ENCODE measurements at regions not wholly inside any gene's neighbourhood (a gene's known extent, or its start where the extent isn't known, plus 50 kb on each side); places are given as distances from the start of the nearest gene placed in this dataset.

GRCh38 chr5:74428876-74429275 lies 211.7 kb downstream of the ENC1 start:
- no TSS peak for BruUV-seq (replicated peaks)
- CTCF ChIA-PET: no interaction called here

GRCh38 chr5:74428275-74428674 lies 212.3 kb downstream of the ENC1 start:
- no peaks in the 10 kb centered on the region for H3K36me3 Mint-ChIP-seq (ENCODE audit: insufficient read depth, unreplicated experiment)
- no peak overlapping the region for H3K4me3 ChIP-seq (ENCODE audit: low read depth, low read length)
- no TSS peak for BruUV-seq (replicated peaks)
- CTCF ChIA-PET: no interaction called here
- H3K27me3 Mint-ChIP-seq (ENCODE audit: insufficient read depth, unreplicated experiment): no peaks in the 10 kb centered on the region
- H3K36me3 ChIP-seq (ENCODE audit: control insufficient read depth, insufficient read depth, low read length): no peaks in the 10 kb centered on the region
- peaks cover 15% of the 10 kb centered on the region for H3K4me1 Mint-ChIP-seq (ENCODE audit: low read depth, unreplicated experiment)
- no peaks in the 10 kb centered on the region for H3K27me3 ChIP-seq (replicated peaks; ENCODE audit: control insufficient read depth, insufficient read depth, low read length)
- intact Hi-C loops (cut with micrococcal nuclease; ENCODE audit: unreplicated experiment): no loop called here
- no peak for TF ChIP-seq CTCF (IDR thresholded peaks at IDR 0.05; ENCODE audit: insufficient read depth in 1 of 2, low read depth in 1 of 2, low read length in 1 of 2, severe bottlenecking in 1 of 2, unreplicated experiment in 1 of 2)
- no peak overlapping the region for H3K27ac Mint-ChIP-seq (ENCODE audit: unreplicated experiment)
- no peak overlapping the region for H3K4me3 Mint-ChIP-seq (ENCODE audit: unreplicated experiment)
- peaks cover 40% of the 10 kb centered on the region for H3K9me3 Mint-ChIP-seq (ENCODE audit: unreplicated experiment)
- no peaks in the 10 kb centered on the region for H3K4me1 ChIP-seq
- DNase-seq: no peak
- peaks cover 6% of the 10 kb centered on the region; the same call in 1 of the 2 replicates for H3K9me3 ChIP-seq
- POLR2A ChIA-PET: no interaction called here

More at GRCh38 chr5:74428876-74429275, 211.7 kb downstream of the ENC1 start:
- no peak for TF ChIP-seq CTCF (IDR thresholded peaks at IDR 0.05; ENCODE audit: insufficient read depth in 1 of 2, low read depth in 1 of 2, low read length in 1 of 2, severe bottlenecking in 1 of 2, unreplicated experiment in 1 of 2)
- no peak overlapping the region for H3K27ac Mint-ChIP-seq (ENCODE audit: unreplicated experiment)
- no peaks in the 10 kb centered on the region for H3K4me1 ChIP-seq
- intact Hi-C loops (cut with micrococcal nuclease; ENCODE audit: unreplicated experiment): no loop called here
- no peaks in the 10 kb centered on the region for H3K36me3 Mint-ChIP-seq (ENCODE audit: insufficient read depth, unreplicated experiment)
- DNase-seq: no peak
- peaks cover 40% of the 10 kb centered on the region for H3K9me3 Mint-ChIP-seq (ENCODE audit: unreplicated experiment)
- H3K27me3 ChIP-seq (replicated peaks; ENCODE audit: control insufficient read depth, insufficient read depth, low read length): no peaks in the 10 kb centered on the region
- no peak overlapping the region for H3K4me3 ChIP-seq (ENCODE audit: low read depth, low read length)
- POLR2A ChIA-PET: no interaction called here
- H3K36me3 ChIP-seq (ENCODE audit: control insufficient read depth, insufficient read depth, low read length): no peaks in the 10 kb centered on the region
- peaks cover 15% of the 10 kb centered on the region for H3K4me1 Mint-ChIP-seq (ENCODE audit: low read depth, unreplicated experiment)
- no peaks in the 10 kb centered on the region for H3K27me3 Mint-ChIP-seq (ENCODE audit: insufficient read depth, unreplicated experiment)
- H3K4me3 Mint-ChIP-seq (ENCODE audit: unreplicated experiment): no peak overlapping the region
- peaks cover 6% of the 10 kb centered on the region; the same call in 1 of the 2 replicates for H3K9me3 ChIP-seq

- Mint-ChIP-seq H3K9me3 (ENCODE audit: unreplicated experiment) (peaks cover 40% of the 10 kb centered on the region), H3K4me1 (ENCODE audit: low read depth, unreplicated experiment) (peaks cover 15% of the 10 kb centered on the region), H3K27me3 (ENCODE audit: insufficient read depth, unreplicated experiment) (no peaks in the 10 kb centered on the region), H3K27ac (ENCODE audit: unreplicated experiment) (no peak overlapping the region), H3K36me3 (ENCODE audit: insufficient read depth, unreplicated experiment) (no peaks in the 10 kb centered on the region), H3K4me3 (ENCODE audit: unreplicated experiment) (no peak overlapping the region)
- no peak for DNase-seq
- Histone ChIP-seq H3K27me3 (replicated peaks; ENCODE audit: control insufficient read depth, insufficient read depth, low read length) (no peaks in the 10 kb centered on the region), H3K4me1 (no peaks in the 10 kb centered on the region), H3K36me3 (ENCODE audit: control insufficient read depth, insufficient read depth, low read length) (no peaks in the 10 kb centered on the region), H3K9me3 (peaks cover 6% of the 10 kb centered on the region; the same call in 1 of the 2 replicates), H3K4me3 (ENCODE audit: low read depth, low read length) (no peak overlapping the region)
- BruUV-seq (replicated peaks): no TSS peak
- ChIA-PET POLR2A (no interaction called here), CTCF (interaction anchor here (0.6 kb wide), 1 partner anchor 35 kb away, joined by 3 read pairs; no protein-coding TSS in a partner anchor)
- no peak for TF ChIP-seq CTCF (IDR thresholded peaks at IDR 0.05; ENCODE audit: insufficient read depth in 1 of 2, low read depth in 1 of 2, low read length in 1 of 2, severe bottlenecking in 1 of 2, unreplicated experiment in 1 of 2)
- intact Hi-C loops (cut with micrococcal nuclease; ENCODE audit: unreplicated experiment): no loop called here
Measured at GRCh38 chr5:74426506-74426905, 214.0 kb downstream of the ENC1 start.
